Mesenchymal stem cell (in vitro differentiated cells and primary cell): ENCODE measurements at regions not wholly inside any gene's neighbourhood (a gene's known extent, or its start where the extent isn't known, plus 50 kb on each side); places are given as distances from the start of the nearest gene placed in this dataset.

Source experiments
- DNase-seq: peaks from one replicate; pipeline ENCODE4 v3.0.0-alpha.2; 2013
- H2AFZ ChIP-seq: one replicate; pipeline ENCODE4 v1.6.1; 2013; ENCODE audit warnings: low read depth, mild to moderate bottlenecking, control low read depth, inconsistent platforms, low read length, moderate library complexity
- H2AK5ac ChIP-seq: 2 replicates; pipeline ENCODE4 v1.6.1; 2013; ENCODE audit warnings: low read length, moderate library complexity, mild to moderate bottlenecking, inconsistent platforms; ENCODE audit not compliant: severe bottlenecking
- H2BK120ac ChIP-seq: one replicate; pipeline ENCODE4 v1.6.1; 2013; ENCODE audit warnings: low read depth, mild to moderate bottlenecking, inconsistent platforms, low read length, moderate library complexity
- H2BK12ac ChIP-seq, 2 experiments: one replicate each; pipeline ENCODE4 v1.6.1; 2013; ENCODE audit warnings: inconsistent platforms in 2 of 2, low read length in 2 of 2, mild to moderate bottlenecking in 2 of 2, moderate library complexity in 2 of 2, control low read depth in 1 of 2
- H2BK15ac ChIP-seq: one replicate; pipeline ENCODE4 v1.6.1; 2013; ENCODE audit warnings: mild to moderate bottlenecking, low read depth, inconsistent platforms; ENCODE audit not compliant: poor library complexity, severe bottlenecking
- H2BK5ac ChIP-seq: 2 replicates; pipeline ENCODE4 v1.6.1; 2013; ENCODE audit warnings: low read depth, mild to moderate bottlenecking, low read length, control low read depth, inconsistent platforms; ENCODE audit not compliant: poor library complexity, severe bottlenecking
- H3K14ac ChIP-seq, 2 experiments: one replicate each; pipeline ENCODE4 v1.6.1; 2013; ENCODE audit warnings: inconsistent platforms in 2 of 2, low read length in 2 of 2, control low read depth in 1 of 2, mild to moderate bottlenecking in 1 of 2, moderate library complexity in 1 of 2
- H3K18ac ChIP-seq, 2 experiments: one replicate each; pipeline ENCODE4 v1.6.1; 2013; ENCODE audit warnings: inconsistent platforms in 2 of 2, low read length in 2 of 2, control low read depth in 1 of 2, low read depth in 1 of 2, mild to moderate bottlenecking in 1 of 2
- H3K23ac ChIP-seq, 2 experiments: one replicate each; pipeline ENCODE4 v1.6.1; 2013; ENCODE audit warnings: inconsistent platforms in 2 of 2, low read length in 2 of 2, mild to moderate bottlenecking in 2 of 2, moderate library complexity in 2 of 2, control low read depth in 1 of 2
- H3K27ac ChIP-seq: 2 replicates; pipeline ENCODE4 v1.5.1; 2013; ENCODE audit warnings: mild to moderate bottlenecking, moderate library complexity, low read length, control low read depth, inconsistent platforms; ENCODE audit not compliant: poor library complexity, severe bottlenecking
- H3K27me3 ChIP-seq, 2 experiments: 2 replicates each; pipeline versions ENCODE4 v1.6.1 to v1.7.0; 2013; ENCODE audit warnings: low read length in 2 of 2, mild to moderate bottlenecking in 2 of 2, moderate library complexity in 2 of 2, control low read depth in 1 of 2, inconsistent platforms in 1 of 2; ENCODE audit not compliant: control insufficient read depth in 1 of 2, insufficient read depth in 1 of 2
- H3K36me3 ChIP-seq, 2 experiments: 2 replicates each; pipeline versions ENCODE4 v1.6.1 to v1.7.0; 2013; ENCODE audit warnings: low read length in 2 of 2, control low read depth in 1 of 2, inconsistent platforms in 1 of 2, low read depth in 1 of 2, mild to moderate bottlenecking in 1 of 2; ENCODE audit not compliant: insufficient read depth in 2 of 2, control insufficient read depth in 1 of 2
- H3K4ac ChIP-seq, 2 experiments: one replicate each; pipeline ENCODE4 v1.6.1; 2013; ENCODE audit warnings: inconsistent platforms in 2 of 2, low read length in 2 of 2, mild to moderate bottlenecking in 2 of 2, moderate library complexity in 2 of 2, control low read depth in 1 of 2, low read depth in 1 of 2
- H3K4me1 ChIP-seq: 2 replicates; pipeline ENCODE4 v1.6.1; 2013; ENCODE audit warnings: low read depth, low read length, control low read depth; ENCODE audit not compliant: control insufficient read depth, insufficient read depth
- H3K4me2 ChIP-seq: 2 replicates; pipeline ENCODE4 v1.6.1; 2013; ENCODE audit warnings: low read length, mild to moderate bottlenecking, inconsistent platforms; ENCODE audit not compliant: poor library complexity, severe bottlenecking
- H3K4me3 ChIP-seq, 2 experiments: 2 replicates each; pipeline versions ENCODE4 v1.5.1 to v1.7.0; 2013; ENCODE audit warnings: low read length in 2 of 2, mild to moderate bottlenecking in 2 of 2, control low read depth in 1 of 2, low read depth in 1 of 2; ENCODE audit not compliant: insufficient read depth in 1 of 2
- H3K79me1 ChIP-seq: replicated peaks from 2 replicates; pipeline ENCODE4 v1.6.1; 2013; ENCODE audit warnings: mild to moderate bottlenecking, control low read depth, low read length, inconsistent platforms; ENCODE audit not compliant: poor library complexity, severe bottlenecking
- H3K9ac ChIP-seq: 2 replicates; pipeline ENCODE4 v1.7.0; 2013; ENCODE audit warnings: mild to moderate bottlenecking, low read length, moderate library complexity
- H3K9me3 ChIP-seq: 2 replicates; pipeline ENCODE4 v1.7.0; 2013; ENCODE audit warnings: mild to moderate bottlenecking, low read length; ENCODE audit not compliant: control insufficient read depth
- H4K8ac ChIP-seq: one replicate; pipeline ENCODE4 v1.6.1; 2013; ENCODE audit warnings: inconsistent platforms, mild to moderate bottlenecking, low read length, moderate library complexity
- H4K91ac ChIP-seq: one replicate; pipeline ENCODE4 v1.6.1; 2013; ENCODE audit warnings: mild to moderate bottlenecking, low read length, inconsistent platforms
- WGBS: methylation state at CpG from one replicate; pipeline ENCODE4 v1.1.7; 2013; ENCODE audit warnings: mixed read lengths; 5-methylcytosine and 5-hydroxymethylcytosine counted together

GRCh38 chr1:203986887-203987461 lies 85.9 kb upstream of the SOX13 start:
- Histone ChIP-seq H3K9ac (no peak overlapping the region), H3K18ac (no peak overlapping the region), H3K4me1 (no peaks in the 10 kb centered on the region), H3K9me3 (no peaks in the 10 kb centered on the region), H2AFZ (no peak overlapping the region), H2AK5ac (no peak overlapping the region), H2BK120ac (no peak overlapping the region), H3K23ac (no peak overlapping the region), H2BK15ac (no peak overlapping the region), H3K79me1 (no peaks in the 10 kb centered on the region), H3K36me3 (no peaks in the 10 kb centered on the region), H3K4me3 (no peak overlapping the region), H3K14ac (no peak overlapping the region), H4K91ac (no peak overlapping the region), H2BK12ac (no peak overlapping the region), H3K4me2 (no peak overlapping the region), H4K8ac (no peak overlapping the region), H3K27me3 (peaks cover 0 to 5% of the 10 kb centered on the region in 2 experiments), H2BK5ac (no peak overlapping the region), H3K27ac (no peak overlapping the region), H3K4ac (no peak overlapping the region)
- 86% methylated on average over 5 of the region's 5 CpGs for WGBS
- no peak for DNase-seq

- Histone ChIP-seq H3K27me3 (peaks cover 11 to 14% of the 10 kb centered on the region in 2 experiments), H3K4me2 (no peak overlapping the region), H2BK5ac (no peak overlapping the region), H3K9ac (no peak overlapping the region), H3K79me1 (no peaks in the 10 kb centered on the region), H3K36me3 (no peaks in the 10 kb centered on the region), H3K18ac (no peak overlapping the region), H3K27ac (no peak overlapping the region), H3K23ac (no peak overlapping the region), H3K4me1 (no peaks in the 10 kb centered on the region), H3K4me3 (no peak overlapping the region), H3K9me3 (no peaks in the 10 kb centered on the region), H2BK12ac (no peak overlapping the region), H3K4ac (no peak overlapping the region), H4K91ac (no peak overlapping the region), H2AK5ac (no peak overlapping the region), H2BK15ac (no peak overlapping the region), H2BK120ac (no peak overlapping the region), H3K14ac (no peak overlapping the region), H4K8ac (no peak overlapping the region), H2AFZ (no peak overlapping the region)
- no peak for DNase-seq
- WGBS, result 83% methylated on average over 8 of the region's 8 CpGs
Observed at GRCh38 chr1:203990118-203990517, 82.8 kb upstream of the SOX13 start.

- no peak overlapping the region for H3K9ac ChIP-seq
- H3K18ac ChIP-seq, result no peak overlapping the region
- no peak overlapping the region for H3K27ac ChIP-seq
- H2BK120ac ChIP-seq, result no peak overlapping the region
- no peak overlapping the region for H3K14ac ChIP-seq
- H2AFZ ChIP-seq, result no peak overlapping the region
- no peak overlapping the region for H2BK12ac ChIP-seq
- no peaks in the 10 kb centered on the region for H3K36me3 ChIP-seq
- H3K4me3 ChIP-seq, result no peak overlapping the region
- H2AK5ac ChIP-seq, result no peak overlapping the region
- H3K4ac ChIP-seq, result no peak overlapping the region
- no peaks in the 10 kb centered on the region for H3K79me1 ChIP-seq
- no peak overlapping the region for H4K91ac ChIP-seq
- 59% methylated on average over 2 of the region's 2 CpGs for WGBS
- no peak overlapping the region for H2BK15ac ChIP-seq
- no peak overlapping the region for H4K8ac ChIP-seq
- H2BK5ac ChIP-seq, result no peak overlapping the region
- H3K9me3 ChIP-seq, result no peaks in the 10 kb centered on the region
- DNase-seq, result no peak
- H3K27me3 ChIP-seq, result peaks cover 18 to 21% of the 10 kb centered on the region in 2 experiments
- no peaks in the 10 kb centered on the region for H3K4me1 ChIP-seq
- H3K23ac ChIP-seq, result no peak overlapping the region
- no peak overlapping the region for H3K4me2 ChIP-seq
Observed at GRCh38 chr1:203992440-203992839, 80.5 kb upstream of the SOX13 start.

GRCh38 chr1:203993256-203993655 lies 79.7 kb upstream of the SOX13 start:
- H4K91ac ChIP-seq, result no peak overlapping the region
- no peak overlapping the region for H3K27ac ChIP-seq
- H3K14ac ChIP-seq, result no peak overlapping the region
- no peak overlapping the region for H2AK5ac ChIP-seq
- no peaks in the 10 kb centered on the region for H3K79me1 ChIP-seq
- no peak overlapping the region for H3K23ac ChIP-seq
- H3K36me3 ChIP-seq, result no peaks in the 10 kb centered on the region
- no peak overlapping the region for H3K4ac ChIP-seq
- no peak overlapping the region for H2BK15ac ChIP-seq
- no peak overlapping the region for H3K9ac ChIP-seq
- H3K4me2 ChIP-seq, result no peak overlapping the region
- H2BK5ac ChIP-seq, result no peak overlapping the region
- no peaks in the 10 kb centered on the region for H3K9me3 ChIP-seq
- no peak overlapping the region for H3K4me3 ChIP-seq
- no peak overlapping the region for H2BK12ac ChIP-seq
- H3K4me1 ChIP-seq, result no peaks in the 10 kb centered on the region
- no peak overlapping the region for H3K18ac ChIP-seq
- H4K8ac ChIP-seq, result no peak overlapping the region
- no peak overlapping the region for H2BK120ac ChIP-seq
- H3K27me3 ChIP-seq, result peaks cover 18 to 21% of the 10 kb centered on the region in 2 experiments
- WGBS, result 88% methylated on average over 4 of the region's 5 CpGs
- H2AFZ ChIP-seq, result no peak overlapping the region
- no peak for DNase-seq
